ENCODE measurements at regions not wholly inside any gene's neighbourhood (a gene's known extent, or its start where the extent isn't known, plus 50 kb on each side); places are given as distances from the start of the nearest gene placed in this dataset.

DNA sequence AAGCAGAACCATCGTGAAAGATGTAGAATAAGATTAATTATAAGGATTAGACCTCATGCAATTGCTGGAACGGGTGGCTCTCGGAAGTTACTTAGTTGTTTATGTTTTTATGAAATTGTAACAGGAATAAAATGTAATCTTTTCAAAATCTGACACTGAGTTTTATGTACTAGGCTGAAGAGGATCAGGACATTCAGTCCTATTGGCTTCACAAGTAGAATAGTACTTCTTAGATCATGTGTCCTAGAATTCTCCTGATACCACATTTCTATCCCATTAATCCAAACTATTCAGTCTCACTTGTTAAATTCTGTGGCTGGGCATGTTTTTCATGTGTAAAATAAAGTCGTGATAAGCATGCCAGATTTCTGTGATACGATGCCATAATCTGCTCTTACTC is 423.5 kb upstream of the OR4E1 start:
- Mint-ChIP-seq H3K4me1 (ENCODE audit: low read depth) (no peaks in the 10 kb centered on the region), H3K4me3 (ENCODE audit: unreplicated experiment) (no peak overlapping the region), H3K9me3 (ENCODE audit: low read depth) (no peaks in the 10 kb centered on the region), H3K36me3 (ENCODE audit: low read depth) (no peaks in the 10 kb centered on the region), H3K27ac (ENCODE audit: unreplicated experiment) (no peak overlapping the region), H3K27me3 (ENCODE audit: low read depth) (peaks cover 43% of the 10 kb centered on the region)
- DNase-seq (ENCODE audit: low spot score): no peak
- TF ChIP-seq, protein P1, sequence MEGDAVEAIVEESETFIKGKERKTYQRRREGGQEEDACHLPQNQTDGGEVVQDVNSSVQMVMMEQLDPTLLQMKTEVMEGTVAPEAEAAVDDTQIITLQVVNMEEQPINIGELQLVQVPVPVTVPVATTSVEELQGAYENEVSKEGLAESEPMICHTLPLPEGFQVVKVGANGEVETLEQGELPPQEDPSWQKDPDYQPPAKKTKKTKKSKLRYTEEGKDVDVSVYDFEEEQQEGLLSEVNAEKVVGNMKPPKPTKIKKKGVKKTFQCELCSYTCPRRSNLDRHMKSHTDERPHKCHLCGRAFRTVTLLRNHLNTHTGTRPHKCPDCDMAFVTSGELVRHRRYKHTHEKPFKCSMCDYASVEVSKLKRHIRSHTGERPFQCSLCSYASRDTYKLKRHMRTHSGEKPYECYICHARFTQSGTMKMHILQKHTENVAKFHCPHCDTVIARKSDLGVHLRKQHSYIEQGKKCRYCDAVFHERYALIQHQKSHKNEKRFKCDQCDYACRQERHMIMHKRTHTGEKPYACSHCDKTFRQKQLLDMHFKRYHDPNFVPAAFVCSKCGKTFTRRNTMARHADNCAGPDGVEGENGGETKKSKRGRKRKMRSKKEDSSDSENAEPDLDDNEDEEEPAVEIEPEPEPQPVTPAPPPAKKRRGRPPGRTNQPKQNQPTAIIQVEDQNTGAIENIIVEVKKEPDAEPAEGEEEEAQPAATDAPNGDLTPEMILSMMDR (IDR thresholded peaks at IDR 0.05): no peak

DNA sequence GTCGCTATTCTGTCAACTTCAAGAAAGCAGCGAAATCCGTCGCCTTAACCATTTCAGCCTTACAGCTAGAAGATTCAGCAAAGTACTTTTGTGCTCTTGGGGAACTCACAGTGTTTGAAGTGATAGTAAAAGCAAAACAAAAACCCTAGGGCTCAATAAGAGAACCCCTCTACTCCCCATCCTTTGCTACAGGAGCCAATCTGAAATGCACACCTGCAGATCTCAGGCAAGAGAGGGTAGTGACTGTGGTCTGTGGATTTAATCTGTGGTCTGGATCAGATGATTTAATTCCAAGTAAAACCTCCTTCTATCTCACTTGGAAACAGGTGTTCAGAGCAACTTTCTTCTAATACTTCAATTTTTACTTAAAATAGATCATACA is 422.9 kb upstream of the OR4E1 start:
- H3K27me3 Mint-ChIP-seq (ENCODE audit: low read depth): peaks cover 38% of the 10 kb centered on the region
- no peaks in the 10 kb centered on the region for H3K4me1 Mint-ChIP-seq (ENCODE audit: low read depth)

DNA sequence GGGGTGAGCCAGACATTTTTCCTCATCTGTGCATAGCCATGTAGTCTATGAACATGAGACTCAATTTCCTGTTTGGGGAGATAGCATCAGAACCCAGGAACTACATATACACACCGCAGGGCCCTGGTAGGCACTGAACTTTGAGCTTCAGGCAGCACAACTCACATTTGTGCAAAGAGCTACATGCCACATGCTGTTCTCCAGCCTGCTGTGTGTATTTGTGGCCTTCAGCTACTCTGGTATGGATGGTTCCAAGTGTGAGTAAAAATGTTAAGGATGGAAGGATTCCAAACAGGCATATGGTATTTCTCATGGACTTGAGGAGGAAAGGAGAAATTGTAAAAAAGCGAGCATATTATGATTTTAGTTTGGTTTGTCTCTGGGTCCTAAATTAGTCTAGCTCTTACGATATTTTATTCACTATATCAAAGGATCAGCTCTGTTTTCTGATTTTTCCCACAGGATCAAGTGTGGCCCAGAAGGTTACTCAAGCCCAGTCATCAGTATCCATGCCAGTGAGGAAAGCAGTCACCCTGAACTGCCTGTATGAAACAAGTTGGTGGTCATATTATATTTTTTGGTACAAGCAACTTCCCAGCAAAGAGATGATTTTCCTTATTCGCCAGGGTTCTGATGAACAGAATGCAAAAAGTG is 422.4 kb upstream of the OR4E1 start:
- H3K4me1 Mint-ChIP-seq (ENCODE audit: low read depth): no peaks in the 10 kb centered on the region
- H3K9me3 Mint-ChIP-seq (ENCODE audit: low read depth): no peaks in the 10 kb centered on the region
- H3K36me3 Mint-ChIP-seq (ENCODE audit: low read depth): no peaks in the 10 kb centered on the region
- no peak overlapping the region for H3K27ac Mint-ChIP-seq (ENCODE audit: unreplicated experiment)
- TF ChIP-seq, protein P1 (IDR thresholded peaks at IDR 0.05): no peak
- H3K27me3 Mint-ChIP-seq (ENCODE audit: low read depth): peaks cover 38% of the 10 kb centered on the region
- H3K4me3 Mint-ChIP-seq (ENCODE audit: unreplicated experiment): no peak overlapping the region
- DNase-seq (ENCODE audit: low spot score): no peak

More for the DNA sequence above, 422.9 kb upstream of the OR4E1 start:
- Mint-ChIP-seq H3K4me3 (ENCODE audit: unreplicated experiment) (no peak overlapping the region), H3K27ac (ENCODE audit: unreplicated experiment) (no peak overlapping the region), H3K9me3 (ENCODE audit: low read depth) (no peaks in the 10 kb centered on the region), H3K36me3 (ENCODE audit: low read depth) (no peaks in the 10 kb centered on the region)
- no peak for DNase-seq (ENCODE audit: low spot score)
- TF ChIP-seq, protein P1 (IDR thresholded peaks at IDR 0.05): no peak

DNA sequence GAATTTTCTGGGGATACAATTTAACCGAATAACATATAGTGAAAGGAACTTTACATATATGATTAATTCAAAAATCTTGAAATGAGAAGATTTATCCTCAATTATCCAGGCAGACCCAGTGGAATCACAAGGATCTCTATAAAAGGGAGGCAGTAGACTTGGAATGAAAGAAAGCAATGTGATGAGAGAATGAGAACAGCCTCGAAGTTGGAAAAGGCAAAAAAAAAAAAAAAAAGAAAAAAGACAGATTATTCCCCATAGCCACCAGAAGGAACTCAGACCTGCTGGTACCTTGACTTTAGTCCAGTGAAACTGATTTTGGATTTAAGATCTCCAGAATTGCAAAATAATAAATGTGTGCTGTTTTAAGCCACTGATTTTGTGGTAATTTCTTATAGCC is 416.3 kb upstream of the OR4E1 start:
- H3K36me3 Mint-ChIP-seq (ENCODE audit: low read depth): no peaks in the 10 kb centered on the region
- TF ChIP-seq, protein P1 (IDR thresholded peaks at IDR 0.05): no peak
- no peaks in the 10 kb centered on the region for H3K9me3 Mint-ChIP-seq (ENCODE audit: low read depth)
- H3K4me3 Mint-ChIP-seq (ENCODE audit: unreplicated experiment): no peak overlapping the region
- no peak overlapping the region for H3K27ac Mint-ChIP-seq (ENCODE audit: unreplicated experiment)
- no peak for DNase-seq (ENCODE audit: low spot score)
- peaks cover 16% of the 10 kb centered on the region for H3K27me3 Mint-ChIP-seq (ENCODE audit: low read depth)
- no peaks in the 10 kb centered on the region for H3K4me1 Mint-ChIP-seq (ENCODE audit: low read depth)

DNA sequence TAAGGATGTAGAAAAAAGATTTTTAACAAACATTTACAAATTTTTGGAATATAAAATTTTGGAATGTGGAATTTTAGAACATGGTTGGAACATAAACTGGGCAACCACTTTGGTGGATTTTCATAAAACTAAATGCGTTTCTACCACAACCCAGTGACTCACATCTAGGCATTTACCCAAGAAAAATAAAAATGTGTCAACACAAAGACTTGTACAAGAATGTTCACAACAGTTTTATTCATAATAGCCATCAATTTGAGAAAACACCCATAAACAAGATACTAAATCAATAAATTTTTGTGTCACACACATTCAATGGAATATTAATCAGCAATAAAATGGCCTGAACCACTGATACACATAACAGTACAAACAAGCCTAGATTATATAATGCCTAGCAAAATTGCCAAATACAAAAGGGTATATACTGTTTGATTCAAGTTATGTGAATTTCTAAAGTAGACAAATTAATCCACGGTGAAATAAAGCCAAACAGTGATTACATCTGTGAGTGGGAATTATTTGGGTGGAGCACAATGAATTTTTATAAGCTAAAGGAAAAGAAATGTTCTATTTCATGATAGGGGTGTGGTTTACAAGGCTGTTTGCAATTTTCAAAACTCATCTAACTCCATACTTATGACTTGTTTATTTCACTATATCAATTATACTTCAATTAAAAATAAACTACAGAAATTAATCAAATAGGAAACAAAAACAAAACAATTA is 415.2 kb upstream of the OR4E1 start:
- TF ChIP-seq, protein P1 (IDR thresholded peaks at IDR 0.05): no peak
- no peak for DNase-seq (ENCODE audit: low spot score)
- H3K27me3 Mint-ChIP-seq (ENCODE audit: low read depth): peaks cover 20% of the 10 kb centered on the region
- no peaks in the 10 kb centered on the region for H3K4me1 Mint-ChIP-seq (ENCODE audit: low read depth)
- no peaks in the 10 kb centered on the region for H3K36me3 Mint-ChIP-seq (ENCODE audit: low read depth)
- no peak overlapping the region for H3K4me3 Mint-ChIP-seq (ENCODE audit: unreplicated experiment)
- H3K9me3 Mint-ChIP-seq (ENCODE audit: low read depth): no peaks in the 10 kb centered on the region
- H3K27ac Mint-ChIP-seq (ENCODE audit: unreplicated experiment): no peak overlapping the region
